GM18868 (cell line): ENCODE measurements at regions not wholly inside any gene's neighbourhood (a gene's known extent, or its start where the extent isn't known, plus 50 kb on each side); places are given as distances from the start of the nearest gene placed in this dataset.

Source experiments
- ATAC-seq: cut with Tn5 transposase; IDR thresholded peaks from one replicate; pipeline ENCODE4 v1.9.1; 2021; ENCODE audit warnings: mild to moderate bottlenecking, moderate library complexity; ENCODE audit not compliant: unreplicated experiment

GRCh38 chr5:2303431-2304100 is 420.8 kb upstream of the IRX4 start:
- ATAC-seq: no peak

DNA sequence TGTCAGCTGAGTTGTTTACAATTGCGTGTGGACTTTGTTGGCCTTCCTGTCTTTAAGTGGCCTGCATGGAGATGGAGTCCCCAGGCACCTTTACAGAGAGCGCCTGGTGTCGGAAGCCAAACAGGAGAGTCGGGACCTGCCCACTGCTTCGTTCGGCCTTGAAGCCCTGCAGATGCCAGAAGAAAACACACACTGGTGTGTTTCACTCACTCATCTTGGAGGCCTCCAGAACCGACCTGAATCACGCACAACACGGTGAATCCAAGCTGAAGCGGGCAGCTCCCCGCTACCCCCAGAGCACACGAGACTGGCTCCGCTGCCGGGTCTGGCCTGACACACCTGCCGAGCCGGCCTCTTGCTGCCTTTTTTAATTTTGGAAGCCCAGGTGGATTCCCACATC is 419.4 kb upstream of the IRX4 start:
- no peak for ATAC-seq

DNA sequence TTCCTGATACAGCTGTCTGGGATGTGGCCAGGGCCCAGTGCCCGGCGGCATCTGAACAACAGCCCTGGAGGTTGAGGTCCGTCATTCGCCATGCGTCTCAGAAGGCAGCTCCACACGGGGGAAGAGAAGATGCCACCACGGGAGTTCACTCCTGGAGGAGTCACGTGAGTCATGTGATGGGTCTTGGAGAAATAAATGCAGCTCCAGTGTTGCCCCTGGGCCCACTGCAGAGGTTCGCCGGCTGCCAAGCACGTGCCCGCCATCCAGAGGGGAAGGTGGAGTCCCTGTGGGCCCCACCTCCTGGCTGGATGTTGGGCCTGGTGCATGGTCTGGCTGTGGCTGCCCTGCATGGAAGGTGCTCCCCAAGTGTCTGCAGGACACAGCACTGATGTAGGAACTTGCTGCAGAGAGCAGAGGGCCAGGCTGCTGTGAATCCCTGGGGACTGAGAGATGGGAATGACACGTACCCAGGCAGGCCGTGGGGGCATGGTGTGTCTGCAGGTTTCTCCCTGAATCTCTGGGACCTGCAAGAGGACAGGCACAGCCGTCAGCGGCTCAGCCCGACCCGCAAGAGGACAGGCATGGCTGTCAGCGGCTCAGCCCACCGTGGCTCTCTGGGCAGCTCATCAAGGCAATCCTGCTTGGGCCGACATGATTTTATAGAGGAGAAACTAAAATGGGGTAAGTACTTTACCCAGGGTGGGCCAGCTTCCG is 418.3 kb upstream of the IRX4 start:
- no peak for ATAC-seq

DNA sequence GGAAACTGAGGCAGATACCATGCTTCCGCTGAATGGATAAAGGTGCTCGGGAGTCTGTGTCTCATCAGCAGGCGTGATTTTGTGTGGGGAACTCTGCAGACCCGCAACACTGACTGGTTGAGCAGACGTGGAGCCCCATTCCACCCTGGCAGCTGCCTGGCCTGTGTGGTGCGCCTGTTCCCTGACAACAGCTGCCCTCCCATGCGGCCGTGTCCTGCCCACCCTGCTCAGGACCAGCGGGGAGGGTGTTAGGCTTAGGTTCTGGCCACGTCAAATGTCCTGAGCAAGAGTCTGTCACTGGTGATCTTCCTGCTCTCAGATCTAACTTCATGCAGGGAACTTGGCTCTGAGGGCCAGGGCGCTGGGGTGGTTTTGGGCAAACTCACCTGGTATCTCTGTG is 417.7 kb upstream of the IRX4 start:
- ATAC-seq: no peak

GRCh38 chr5:2299388-2300220 is 416.9 kb upstream of the IRX4 start:
- ATAC-seq: no peak

DNA sequence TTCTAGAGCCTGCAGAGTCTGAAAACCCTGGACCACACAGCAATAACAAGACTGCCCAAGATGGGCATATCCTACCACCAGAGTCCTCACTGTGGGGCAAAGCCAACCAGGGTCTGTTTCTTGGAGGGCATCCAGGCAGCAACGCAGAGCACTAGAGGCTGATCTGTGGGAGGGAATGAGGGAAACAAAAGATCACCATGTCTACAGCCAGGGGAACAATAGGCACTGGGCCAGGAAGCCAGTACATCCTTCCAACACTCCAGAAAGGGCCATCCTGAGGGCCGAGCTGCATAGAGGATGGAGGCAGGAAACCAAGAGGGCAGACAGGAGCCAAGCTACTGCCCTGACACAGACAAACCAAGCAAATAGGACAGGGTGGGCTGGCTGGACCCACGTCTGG is 416.1 kb upstream of the IRX4 start:
- ATAC-seq: no peak

- ATAC-seq: no peak
These were observed 415.3 kb upstream of the IRX4 start for GRCh38 chr5:2297991-2298390.

- ATAC-seq: no peak
These were observed 412.8 kb upstream of the IRX4 start for GRCh38 chr5:2295476-2295875.

- ATAC-seq: no peak
These were observed 411.2 kb upstream of the IRX4 start for GRCh38 chr5:2293906-2294305.

GRCh38 chr5:2291146-2291840 is 408.6 kb upstream of the IRX4 start:
- ATAC-seq: no peak

- no peak for ATAC-seq
These were observed 406.7 kb upstream of the IRX4 start for GRCh38 chr5:2289380-2289779.

- no peak for ATAC-seq
These were observed 406.2 kb upstream of the IRX4 start for GRCh38 chr5:2288968-2289367.

DNA sequence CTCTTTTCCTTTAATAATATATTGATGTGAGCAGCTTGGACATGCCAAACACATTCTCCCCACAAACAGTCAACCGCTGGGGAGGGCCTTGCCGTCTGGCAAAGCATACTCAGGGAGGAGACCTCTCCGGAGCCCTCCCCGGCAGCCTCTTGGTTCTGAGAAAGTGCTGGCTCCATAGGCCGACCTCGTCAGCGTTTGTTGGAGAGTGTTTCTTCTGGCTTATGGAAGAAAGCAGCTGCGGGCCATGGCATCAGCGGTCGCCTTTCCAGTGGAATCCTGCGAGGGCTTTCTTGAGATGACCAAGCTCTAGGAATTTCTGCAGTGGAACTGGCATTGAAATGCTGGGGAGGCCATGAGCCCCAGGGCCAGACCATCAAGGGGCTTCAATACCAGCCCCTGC is 405.7 kb upstream of the IRX4 start:
- no peak for ATAC-seq

GRCh38 chr5:2286250-2286649 is 403.5 kb upstream of the IRX4 start:
- no peak for ATAC-seq

GRCh38 chr5:2284678-2285077 is 402.0 kb upstream of the IRX4 start:
- no peak for ATAC-seq

DNA sequence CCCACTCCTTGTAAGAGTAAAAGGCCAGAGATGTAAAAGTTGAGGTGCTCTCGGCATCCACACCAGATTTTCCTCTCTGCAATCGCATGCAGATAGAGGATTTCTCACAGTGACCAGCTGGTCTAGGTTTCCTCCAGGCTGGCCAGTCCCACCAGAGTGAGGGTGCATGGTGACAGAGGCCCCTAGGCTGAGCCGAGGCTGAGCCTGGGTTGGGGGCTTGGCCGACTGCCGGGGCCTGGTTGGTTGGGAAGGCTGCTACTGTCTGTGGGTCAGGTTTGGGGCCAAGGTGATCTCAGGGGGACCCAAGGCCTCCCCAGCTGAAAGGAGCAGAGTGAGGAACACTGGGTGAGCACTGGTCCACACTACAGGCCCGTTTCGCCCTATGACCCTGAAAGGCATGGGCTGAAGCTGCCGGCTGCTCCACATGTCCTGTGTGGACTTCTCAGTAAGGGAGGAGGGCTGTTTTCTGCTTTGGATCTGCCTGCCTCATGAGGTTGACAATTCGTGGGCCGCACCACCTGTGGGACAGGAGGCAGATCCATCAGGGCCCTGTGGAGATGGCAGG is 400.8 kb upstream of the IRX4 start:
- ATAC-seq: no peak

GRCh38 chr5:2282893-2283292 is 400.2 kb upstream of the IRX4 start:
- no peak for ATAC-seq

- no peak for ATAC-seq
These were observed 399.4 kb upstream of the IRX4 start for GRCh38 chr5:2282034-2282690.

DNA sequence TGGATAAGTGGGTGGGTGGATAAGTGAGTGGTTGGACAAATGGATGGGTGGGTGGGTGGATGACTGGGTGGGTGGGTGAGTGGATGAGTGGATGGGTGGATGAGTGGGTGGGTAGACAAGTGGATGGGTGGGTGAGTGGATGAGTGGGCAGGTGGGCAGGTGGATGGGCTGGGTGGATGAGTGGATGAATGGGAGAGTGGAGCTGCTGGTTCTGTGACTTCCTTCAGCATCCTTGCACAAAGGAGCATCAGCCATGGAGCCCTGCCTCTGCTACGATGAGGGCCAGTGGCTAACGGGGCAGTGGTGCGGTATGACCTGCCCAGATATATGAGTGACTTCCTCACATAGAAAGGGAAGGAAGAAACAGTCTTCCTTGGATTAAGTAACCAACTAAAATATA is 398.7 kb upstream of the IRX4 start:
- no peak for ATAC-seq

DNA sequence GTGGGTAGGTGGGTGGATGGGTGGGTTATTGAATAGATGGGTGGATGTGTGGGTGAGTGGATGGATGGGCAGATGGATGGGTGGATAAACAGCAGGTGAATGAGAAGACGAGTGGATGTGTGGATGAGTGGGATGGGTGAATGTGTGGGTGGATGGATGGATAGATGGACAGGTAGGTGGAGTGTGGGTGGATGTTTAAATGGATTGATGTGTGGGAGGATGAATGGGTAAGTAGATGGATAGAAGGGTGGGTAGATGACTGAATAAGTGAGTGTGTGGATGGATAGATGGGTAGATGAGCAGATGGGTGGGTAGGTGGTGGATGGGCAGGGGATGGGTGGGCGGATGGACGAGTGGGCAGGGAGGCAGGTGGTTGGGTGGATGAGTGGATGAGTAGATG is 397.6 kb upstream of the IRX4 start:
- ATAC-seq: no peak
